HG03066 (cell line): ENCODE measurements at regions not wholly inside any gene's neighbourhood (a gene's known extent, or its start where the extent isn't known, plus 50 kb on each side); places are given as distances from the start of the nearest gene placed in this dataset.

Experiments
- ATAC-seq: cut with Tn5 transposase; IDR thresholded peaks from one replicate; pipeline ENCODE4 v1.9.1; 2021; ENCODE audit warnings: low read depth; ENCODE audit not compliant: unreplicated experiment

GRCh38 chr13:47831265-47831664 is 169.8 kb downstream of the SUCLA2 start:
- ATAC-seq: no peak

GRCh38 chr13:47829690-47830089 is 171.4 kb downstream of the SUCLA2 start:
- no peak for ATAC-seq

GRCh38 chr13:47826471-47826870 is 174.6 kb downstream of the SUCLA2 start:
- no peak for ATAC-seq

- no peak for ATAC-seq
Measured at GRCh38 chr13:47822036-47822435, 179.0 kb downstream of the SUCLA2 start.

- no peak for ATAC-seq
Measured at GRCh38 chr13:47816831-47817230, 184.2 kb downstream of the SUCLA2 start.

GRCh38 chr13:47813718-47814117 is 187.4 kb downstream of the SUCLA2 start:
- no peak for ATAC-seq

GRCh38 chr13:47809411-47809810 is 191.7 kb downstream of the SUCLA2 start:
- ATAC-seq: no peak

- ATAC-seq: no peak
Measured at GRCh38 chr13:47803131-47803530, 197.9 kb downstream of the SUCLA2 start.

- ATAC-seq: no peak
Measured at GRCh38 chr13:47801555-47801954, 199.5 kb downstream of the SUCLA2 start.

- no peak for ATAC-seq
Measured at GRCh38 chr13:47800593-47800992, 200.5 kb downstream of the SUCLA2 start.

GRCh38 chr13:47798906-47799305 is 202.2 kb downstream of the SUCLA2 start:
- no peak for ATAC-seq

GRCh38 chr13:47798194-47798593 is 202.9 kb downstream of the SUCLA2 start:
- no peak for ATAC-seq

- ATAC-seq: no peak
Measured at GRCh38 chr13:47796816-47797215, 204.3 kb downstream of the SUCLA2 start.

GRCh38 chr13:47794963-47795362 is 206.1 kb downstream of the SUCLA2 start:
- no peak for ATAC-seq

GRCh38 chr13:47790755-47791154 is 210.3 kb downstream of the SUCLA2 start:
- no peak for ATAC-seq

GRCh38 chr13:47788844-47789243 is 212.2 kb downstream of the SUCLA2 start:
- ATAC-seq: no peak

GRCh38 chr13:47774671-47774994 is 226.4 kb downstream of the SUCLA2 start:
- no peak for ATAC-seq

GRCh38 chr13:47764817-47765216 is 236.3 kb downstream of the SUCLA2 start:
- ATAC-seq: no peak

GRCh38 chr13:47757466-47758080 is 243.5 kb downstream of the SUCLA2 start:
- no peak for ATAC-seq

GRCh38 chr13:47747901-47748300 is 253.2 kb downstream of the SUCLA2 start:
- ATAC-seq: no peak

GRCh38 chr13:47726394-47726793 is 274.7 kb downstream of the SUCLA2 start:
- no peak for ATAC-seq

- ATAC-seq: no peak
Measured at GRCh38 chr13:47723898-47724297, 277.2 kb downstream of the SUCLA2 start.

GRCh38 chr13:47719164-47719563 is 281.9 kb downstream of the SUCLA2 start:
- ATAC-seq: no peak
